A549 (cell line): ENCODE measurements at regions not wholly inside any gene's neighbourhood (a gene's known extent, or its start where the extent isn't known, plus 50 kb on each side); places are given as distances from the start of the nearest gene placed in this dataset.

Experiments
- ATAC-seq, 2 experiments: fragments of 200-7000 bp in 1 of 2; fragments of >200 bp in 1 of 2; cut with Nextera tagmentation in 1 of 2; cut with Tn5 transposase in 1 of 2; 3 replicates each; pipeline versions ENCODE4 v1.8.0 to v1.9.1; 2018 to 2020; ENCODE audit warnings: mild to moderate bottlenecking in 1 of 2, moderate library complexity in 1 of 2
- CTCF ChIA-PET: fragments of 300-600 bp; sonication (Branson Sonifier 250); formaldehyde crosslinking; extraction: SDS; loops from one replicate; lab custom pipeline; 2021; ENCODE audit warnings: antibody characterized with exemption, inconsistent platforms; lab: Yijun Ruan, JAX
- POLR2A ChIA-PET: fragments of 350-600 bp; formaldehyde crosslinking; extraction: SDS; loops from one replicate; lab custom pipeline; 2021; ENCODE audit warnings: antibody characterized with exemption, inconsistent platforms; lab: Yijun Ruan, JAX
- DNase-seq, 2 experiments: peaks; one replicate each; pipeline versions ENCODE4 v3.0.0 to v3.0.0-alpha.2; 2011 to 2016; ENCODE audit warnings: low read depth in 1 of 2, low spot score in 1 of 2
- FAIRE-seq: peaks from 2 replicates; lab custom pipeline; 2011; peaks lifted over from hg19 to GRCh38; lab: Jason Lieb, UNC
- H3K27ac ChIP-seq, 2 experiments: fragments of >200 bp; sonication (Bioruptor Twin); formaldehyde crosslinking; 3 replicates each; pipeline ENCODE4 v1.5.1; 2016 to 2017
- H3K4me1 ChIP-seq: fragments of >200 bp; sonication (Bioruptor Twin); formaldehyde crosslinking; 3 replicates; pipeline ENCODE4 v1.6.1; 2016
- H3K4me2 ChIP-seq: fragments of >200 bp; sonication (Bioruptor Twin); formaldehyde crosslinking; 3 replicates; pipeline ENCODE4 v1.6.1; 2016
- H3K4me3 ChIP-seq: fragments of >200 bp; sonication (Bioruptor Twin); formaldehyde crosslinking; 3 replicates; pipeline ENCODE4 v1.5.1; 2016
- H3K9me3 ChIP-seq: fragments of >200 bp; sonication (Bioruptor Twin); formaldehyde crosslinking; 3 replicates; pipeline ENCODE4 v1.6.1; 2016
- BHLHE40 ChIP-seq: IDR thresholded peaks from 2 replicates; pipeline ENCODE4 v1.6.1; 2012; ENCODE audit warnings: low read depth, low read length, inconsistent platforms
- CEBPB ChIP-seq, 2 experiments: fragments of >200 bp in 1 of 2; sonication (Bioruptor Twin) in 1 of 2; formaldehyde crosslinking in 1 of 2; IDR thresholded peaks; 2 replicates each; pipeline ENCODE4 v1.6.1; 2012 to 2016
- ESRRA ChIP-seq: fragments of 150-350 bp; IDR thresholded peaks from 2 replicates; pipeline ENCODE4 v1.6.1; 2014; ENCODE audit warnings: mild to moderate bottlenecking, low read length, borderline replicate concordance
- FOSL2 ChIP-seq, 2 experiments: fragments of 450-650 bp in 1 of 2; fragments of >200 bp in 1 of 2; sonication (Bioruptor Twin) in 1 of 2; formaldehyde crosslinking; IDR thresholded peaks; 2 replicates each; pipeline versions ENCODE4 v1.5.0 to v1.6.1; 2016 to 2020; ENCODE audit warnings: mild to moderate bottlenecking in 1 of 2, moderate library complexity in 1 of 2
- FOXS1 ChIP-seq: fragments of 250-450 bp; sonication (Bioruptor Pico); IDR thresholded peaks from 2 replicates; pipeline ENCODE4 v1.5.0; 2020; ENCODE audit warnings: mild to moderate bottlenecking, moderate library complexity
- HEYL ChIP-seq: fragments of 250-450 bp; sonication (Bioruptor Pico); IDR thresholded peaks from 2 replicates; pipeline ENCODE4 v1.8.0; 2021; ENCODE audit warnings: mild to moderate bottlenecking, moderate library complexity
- NPAS2 ChIP-seq: fragments of 250-450 bp; sonication (Bioruptor Pico); IDR thresholded peaks from 2 replicates; pipeline ENCODE4 v1.8.0; 2022; ENCODE audit warnings: mild to moderate bottlenecking, moderate library complexity, borderline replicate concordance
- PHF8 ChIP-seq: fragments of 200-600 bp; sonication (generic); IDR thresholded peaks from 2 replicates; pipeline ENCODE4 v1.6.1; 2016; ENCODE audit warnings: low read depth, mild to moderate bottlenecking, antibody characterized with exemption, moderate library complexity, borderline replicate concordance
- RAD21 ChIP-seq, 2 experiments: fragments of >200 bp in 1 of 2; sonication (Bioruptor Twin) in 1 of 2; formaldehyde crosslinking in 1 of 2; IDR thresholded peaks in 1 of 2; conservative IDR thresholded peaks in 1 of 2; 2 replicates in 1 of 2; 3 replicates in 1 of 2; pipeline ENCODE4 v1.6.1; 2012 to 2018; ENCODE audit warnings: inconsistent platforms in 1 of 2
- RCOR1 ChIP-seq: fragments of 150-350 bp; IDR thresholded peaks from 2 replicates; pipeline ENCODE4 v1.6.1; 2014; ENCODE audit warnings: antibody characterized with exemption, low read length, low read depth
- SMC3 ChIP-seq: fragments of >200 bp; sonication (Bioruptor Twin); formaldehyde crosslinking; IDR thresholded peaks from 3 replicates; pipeline ENCODE4 v1.6.1; 2018; ENCODE audit warnings: inconsistent platforms
- TP53 ChIP-seq: fragments of 250-450 bp; sonication (Bioruptor Pico); IDR thresholded peaks from 2 replicates; pipeline ENCODE4 v1.5.0; 2021; ENCODE audit warnings: mild to moderate bottlenecking, moderate library complexity
- ZFP36 ChIP-seq: fragments of 450-650 bp; IDR thresholded peaks from 2 replicates; pipeline ENCODE4 v1.6.1; 2014; ENCODE audit warnings: borderline replicate concordance; ENCODE audit not compliant: partially characterized antibody
- ZNF302 ChIP-seq: fragments of 250-450 bp; sonication (Bioruptor Pico); IDR thresholded peaks from 2 replicates; pipeline ENCODE4 v1.9.0; 2021; ENCODE audit warnings: inconsistent platforms, mild to moderate bottlenecking, moderate library complexity
- ZSCAN20 ChIP-seq: fragments of 250-450 bp; sonication (Bioruptor Pico); IDR thresholded peaks from 2 replicates; pipeline ENCODE4 v1.8.0; 2022; ENCODE audit warnings: mild to moderate bottlenecking, moderate library complexity
- WGBS: methylation state at CpG from one replicate; pipeline ENCODE4 v1.1.6; 2017; ENCODE audit errors: missing lambda C conversion rate; 5-methylcytosine and 5-hydroxymethylcytosine counted together
- TF ChIP-seq, protein P1 (sequence below): fragments of 200-600 bp; sonication (generic); IDR thresholded peaks from 2 replicates; pipeline ENCODE4 v1.6.1; 2016; ENCODE audit warnings: antibody characterized with exemption, mild to moderate bottlenecking, moderate library complexity
- TF ChIP-seq, protein P2 (sequence below): fragments of >200 bp; sonication (Bioruptor Twin); formaldehyde crosslinking; IDR thresholded peaks from 3 replicates; pipeline ENCODE4 v1.5.1; 2016
- TF ChIP-seq, protein P3 (sequence below): fragments of 250-450 bp; sonication (Bioruptor Pico); IDR thresholded peaks from 2 replicates; pipeline ENCODE4 v1.5.0; 2021; ENCODE audit warnings: mild to moderate bottlenecking, moderate library complexity, borderline replicate concordance
- TF ChIP-seq, protein P4 (sequence below): fragments of 150-350 bp; IDR thresholded peaks from 2 replicates; pipeline ENCODE4 v1.6.1; 2014; ENCODE audit warnings: low read depth, mild to moderate bottlenecking, low read length
- TF ChIP-seq, protein P5 (sequence below): fragments of >200 bp; sonication (Bioruptor Twin); formaldehyde crosslinking; IDR thresholded peaks from 2 replicates; pipeline ENCODE4 v1.6.1; 2016
- TF ChIP-seq, protein P6 (sequence below): IDR thresholded peaks from 2 replicates; pipeline ENCODE4 v1.6.1; 2012

DNA sequence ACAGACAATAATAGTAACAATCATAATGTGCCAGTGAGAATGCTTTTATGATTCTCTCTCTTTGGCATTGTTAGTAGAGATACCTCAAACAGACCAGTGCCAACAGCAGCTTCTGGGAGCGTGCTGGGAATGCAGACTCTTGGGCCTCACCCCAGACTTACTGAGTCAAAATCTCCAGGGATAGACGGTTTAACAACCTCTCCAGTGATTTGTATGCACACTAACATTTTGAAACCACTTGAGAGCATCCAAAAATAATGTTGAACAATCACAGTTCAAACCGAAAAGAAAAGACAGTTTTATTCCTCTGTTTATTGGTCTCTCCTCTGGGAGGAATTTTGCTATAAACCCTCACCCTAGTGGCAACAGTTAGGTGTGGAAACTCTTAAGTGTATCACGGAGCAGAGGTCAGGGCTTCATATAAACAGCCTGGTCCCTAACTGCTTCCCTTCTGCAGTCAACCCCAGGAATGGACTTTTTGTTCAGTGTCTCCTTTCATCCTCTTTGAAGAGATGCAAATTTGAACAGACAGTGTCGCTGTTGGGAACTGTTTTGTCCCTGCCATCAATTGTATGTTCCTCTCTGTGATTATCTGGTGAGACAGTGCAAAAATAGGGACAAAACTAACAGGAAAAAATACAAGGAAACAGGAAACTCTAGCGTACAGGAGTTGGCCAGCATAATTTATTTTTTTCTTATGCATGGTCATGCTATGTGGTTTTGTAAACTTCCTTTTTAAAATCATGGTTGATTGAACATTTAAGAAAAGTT lies 162.4 kb upstream of the BTBD3 start:
- peaks cover 3% of the 10 kb centered on the region; the same call in 1 of the 3 replicates for H3K9me3 ChIP-seq
- no peak for TF ChIP-seq NPAS2 (CRISPR knock-in tag)
- TF ChIP-seq RAD21 (conservative IDR thresholded peaks at IDR 0.05 in 1 of 2, IDR thresholded peaks at IDR 0.05 in 1 of 2): 0 out of 5 replicates have a peak, but pooled peaks of 1 of the 2 experiments have one; percentile 11
- TF ChIP-seq, protein P1, sequence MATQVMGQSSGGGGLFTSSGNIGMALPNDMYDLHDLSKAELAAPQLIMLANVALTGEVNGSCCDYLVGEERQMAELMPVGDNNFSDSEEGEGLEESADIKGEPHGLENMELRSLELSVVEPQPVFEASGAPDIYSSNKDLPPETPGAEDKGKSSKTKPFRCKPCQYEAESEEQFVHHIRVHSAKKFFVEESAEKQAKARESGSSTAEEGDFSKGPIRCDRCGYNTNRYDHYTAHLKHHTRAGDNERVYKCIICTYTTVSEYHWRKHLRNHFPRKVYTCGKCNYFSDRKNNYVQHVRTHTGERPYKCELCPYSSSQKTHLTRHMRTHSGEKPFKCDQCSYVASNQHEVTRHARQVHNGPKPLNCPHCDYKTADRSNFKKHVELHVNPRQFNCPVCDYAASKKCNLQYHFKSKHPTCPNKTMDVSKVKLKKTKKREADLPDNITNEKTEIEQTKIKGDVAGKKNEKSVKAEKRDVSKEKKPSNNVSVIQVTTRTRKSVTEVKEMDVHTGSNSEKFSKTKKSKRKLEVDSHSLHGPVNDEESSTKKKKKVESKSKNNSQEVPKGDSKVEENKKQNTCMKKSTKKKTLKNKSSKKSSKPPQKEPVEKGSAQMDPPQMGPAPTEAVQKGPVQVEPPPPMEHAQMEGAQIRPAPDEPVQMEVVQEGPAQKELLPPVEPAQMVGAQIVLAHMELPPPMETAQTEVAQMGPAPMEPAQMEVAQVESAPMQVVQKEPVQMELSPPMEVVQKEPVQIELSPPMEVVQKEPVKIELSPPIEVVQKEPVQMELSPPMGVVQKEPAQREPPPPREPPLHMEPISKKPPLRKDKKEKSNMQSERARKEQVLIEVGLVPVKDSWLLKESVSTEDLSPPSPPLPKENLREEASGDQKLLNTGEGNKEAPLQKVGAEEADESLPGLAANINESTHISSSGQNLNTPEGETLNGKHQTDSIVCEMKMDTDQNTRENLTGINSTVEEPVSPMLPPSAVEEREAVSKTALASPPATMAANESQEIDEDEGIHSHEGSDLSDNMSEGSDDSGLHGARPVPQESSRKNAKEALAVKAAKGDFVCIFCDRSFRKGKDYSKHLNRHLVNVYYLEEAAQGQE: no peak
- TF ChIP-seq FOSL2 (IDR thresholded peaks at IDR 0.05): no peak
- no peak for TF ChIP-seq FOSL2 (CRISPR knock-in tag; IDR thresholded peaks at IDR 0.05)
- TF ChIP-seq HEYL: no peak
- TF ChIP-seq SMC3: 0 out of 3 replicates have a peak, but pooled peaks have one; percentile 13
- no peak for TF ChIP-seq RCOR1
- TF ChIP-seq, protein P2, sequence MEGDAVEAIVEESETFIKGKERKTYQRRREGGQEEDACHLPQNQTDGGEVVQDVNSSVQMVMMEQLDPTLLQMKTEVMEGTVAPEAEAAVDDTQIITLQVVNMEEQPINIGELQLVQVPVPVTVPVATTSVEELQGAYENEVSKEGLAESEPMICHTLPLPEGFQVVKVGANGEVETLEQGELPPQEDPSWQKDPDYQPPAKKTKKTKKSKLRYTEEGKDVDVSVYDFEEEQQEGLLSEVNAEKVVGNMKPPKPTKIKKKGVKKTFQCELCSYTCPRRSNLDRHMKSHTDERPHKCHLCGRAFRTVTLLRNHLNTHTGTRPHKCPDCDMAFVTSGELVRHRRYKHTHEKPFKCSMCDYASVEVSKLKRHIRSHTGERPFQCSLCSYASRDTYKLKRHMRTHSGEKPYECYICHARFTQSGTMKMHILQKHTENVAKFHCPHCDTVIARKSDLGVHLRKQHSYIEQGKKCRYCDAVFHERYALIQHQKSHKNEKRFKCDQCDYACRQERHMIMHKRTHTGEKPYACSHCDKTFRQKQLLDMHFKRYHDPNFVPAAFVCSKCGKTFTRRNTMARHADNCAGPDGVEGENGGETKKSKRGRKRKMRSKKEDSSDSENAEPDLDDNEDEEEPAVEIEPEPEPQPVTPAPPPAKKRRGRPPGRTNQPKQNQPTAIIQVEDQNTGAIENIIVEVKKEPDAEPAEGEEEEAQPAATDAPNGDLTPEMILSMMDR: no peak
- TF ChIP-seq, all 56 proteins: peak for 2
- 25% methylated on average over 6 of the region's 6 CpGs for WGBS
- H3K4me1 ChIP-seq: no peaks in the 10 kb centered on the region
- H3K27ac ChIP-seq: no peak overlapping the region
- ChIA-PET CTCF (interaction anchor here (0.9 kb wide), 1 partner anchor 15 kb away, joined by 3 read pairs; no protein-coding TSS in a partner anchor), POLR2A (no interaction called here)
- no peak for FAIRE-seq
- DNase-seq: no peak
- no peak overlapping the region for H3K4me3 ChIP-seq
- no peak overlapping the region for H3K4me2 ChIP-seq
- ATAC-seq: no peak

DNA sequence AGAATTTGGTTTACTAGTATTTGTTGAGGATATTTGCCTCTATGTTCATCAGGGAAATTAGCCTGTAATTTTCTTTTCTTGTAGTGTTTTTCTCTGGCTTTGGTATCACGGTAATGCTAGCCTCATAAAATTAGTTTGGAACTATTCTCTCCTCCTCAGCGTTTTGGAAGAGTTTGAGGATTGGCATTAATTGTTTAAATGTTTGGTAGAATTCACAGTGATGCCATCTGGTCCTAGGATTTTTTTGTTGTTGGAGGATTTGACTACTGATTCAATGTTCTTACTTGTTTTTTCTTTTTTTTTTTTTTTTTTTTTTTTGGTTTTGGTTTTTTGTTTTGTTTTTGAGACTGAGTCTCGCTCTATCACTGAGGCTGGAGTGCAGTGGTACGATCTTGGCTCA lies 156.2 kb upstream of the BTBD3 start:
- no peak for FAIRE-seq
- WGBS: 9% methylated on average over 4 of the region's 4 CpGs
- ChIA-PET CTCF (no interaction called here), POLR2A (no interaction called here)
- no peak for ATAC-seq
- no peak overlapping the region for H3K27ac ChIP-seq
- H3K4me3 ChIP-seq: no peak overlapping the region
- no peak for DNase-seq
- H3K9me3 ChIP-seq: 0 out of 3 replicates have a peak, but pooled peaks cover 2% of the 10 kb centered on the region
- no peak overlapping the region for H3K4me2 ChIP-seq
- H3K4me1 ChIP-seq: no peaks in the 10 kb centered on the region
- TF ChIP-seq, protein P3, sequence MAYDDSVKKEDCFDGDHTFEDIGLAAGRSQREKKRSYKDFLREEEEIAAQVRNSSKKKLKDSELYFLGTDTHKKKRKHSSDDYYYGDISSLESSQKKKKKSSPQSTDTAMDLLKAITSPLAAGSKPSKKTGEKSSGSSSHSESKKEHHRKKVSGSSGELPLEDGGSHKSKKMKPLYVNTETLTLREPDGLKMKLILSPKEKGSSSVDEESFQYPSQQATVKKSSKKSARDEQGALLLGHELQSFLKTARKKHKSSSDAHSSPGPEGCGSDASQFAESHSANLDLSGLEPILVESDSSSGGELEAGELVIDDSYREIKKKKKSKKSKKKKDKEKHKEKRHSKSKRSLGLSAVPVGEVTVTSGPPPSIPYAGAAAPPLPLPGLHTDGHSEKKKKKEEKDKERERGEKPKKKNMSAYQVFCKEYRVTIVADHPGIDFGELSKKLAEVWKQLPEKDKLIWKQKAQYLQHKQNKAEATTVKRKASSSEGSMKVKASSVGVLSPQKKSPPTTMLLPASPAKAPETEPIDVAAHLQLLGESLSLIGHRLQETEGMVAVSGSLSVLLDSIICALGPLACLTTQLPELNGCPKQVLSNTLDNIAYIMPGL: no peak
- no peak for TF ChIP-seq PHF8
- no peak for TF ChIP-seq CEBPB (IDR thresholded peaks at IDR 0.05)
- TF ChIP-seq, protein P4, sequence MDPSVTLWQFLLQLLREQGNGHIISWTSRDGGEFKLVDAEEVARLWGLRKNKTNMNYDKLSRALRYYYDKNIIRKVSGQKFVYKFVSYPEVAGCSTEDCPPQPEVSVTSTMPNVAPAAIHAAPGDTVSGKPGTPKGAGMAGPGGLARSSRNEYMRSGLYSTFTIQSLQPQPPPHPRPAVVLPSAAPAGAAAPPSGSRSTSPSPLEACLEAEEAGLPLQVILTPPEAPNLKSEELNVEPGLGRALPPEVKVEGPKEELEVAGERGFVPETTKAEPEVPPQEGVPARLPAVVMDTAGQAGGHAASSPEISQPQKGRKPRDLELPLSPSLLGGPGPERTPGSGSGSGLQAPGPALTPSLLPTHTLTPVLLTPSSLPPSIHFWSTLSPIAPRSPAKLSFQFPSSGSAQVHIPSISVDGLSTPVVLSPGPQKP: no peak
- TF ChIP-seq RCOR1: no peak
- TF ChIP-seq ZSCAN20 (CRISPR knock-in tag): no peak
- no peak for TF ChIP-seq TP53
- TF ChIP-seq, protein P1: no peak
- no peak for TF ChIP-seq ZFP36
- no peak for TF ChIP-seq FOXS1 (CRISPR knock-in tag)
- no peak for TF ChIP-seq ZNF302 (CRISPR knock-in tag)
- TF ChIP-seq ESRRA: no peak
- TF ChIP-seq, protein P5, sequence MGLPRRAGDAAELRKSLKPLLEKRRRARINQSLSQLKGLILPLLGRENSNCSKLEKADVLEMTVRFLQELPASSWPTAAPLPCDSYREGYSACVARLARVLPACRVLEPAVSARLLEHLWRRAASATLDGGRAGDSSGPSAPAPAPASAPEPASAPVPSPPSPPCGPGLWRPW: no peak
- TF ChIP-seq BHLHE40: no peak
- TF ChIP-seq, protein P6, sequence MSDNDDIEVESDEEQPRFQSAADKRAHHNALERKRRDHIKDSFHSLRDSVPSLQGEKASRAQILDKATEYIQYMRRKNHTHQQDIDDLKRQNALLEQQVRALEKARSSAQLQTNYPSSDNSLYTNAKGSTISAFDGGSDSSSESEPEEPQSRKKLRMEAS: no peak
